ENCODE measurements at regions not wholly inside any gene's neighbourhood (a gene's known extent, or its start where the extent isn't known, plus 50 kb on each side); places are given as distances from the start of the nearest gene placed in this dataset.

DNA sequence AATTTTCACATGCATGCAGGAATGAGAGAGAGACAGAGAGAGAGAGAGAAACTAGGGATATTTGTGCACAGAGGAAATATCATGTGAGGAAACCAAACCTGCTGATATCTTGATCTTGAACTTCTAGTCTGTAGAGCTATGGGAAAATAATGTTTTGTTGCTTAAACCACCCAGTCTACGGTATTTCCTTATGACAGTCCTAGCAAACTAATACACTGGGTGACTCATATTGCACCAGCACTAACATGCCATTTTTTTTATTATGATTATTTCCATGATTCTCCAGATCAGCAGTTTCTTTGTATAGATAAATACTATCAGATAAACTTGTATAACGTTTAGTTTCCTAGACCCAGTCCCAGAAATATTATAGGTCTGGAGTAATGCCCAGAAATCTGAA is 1259.0 kb downstream of the ZPLD1 start:
- DNase-seq, result no peak

DNA sequence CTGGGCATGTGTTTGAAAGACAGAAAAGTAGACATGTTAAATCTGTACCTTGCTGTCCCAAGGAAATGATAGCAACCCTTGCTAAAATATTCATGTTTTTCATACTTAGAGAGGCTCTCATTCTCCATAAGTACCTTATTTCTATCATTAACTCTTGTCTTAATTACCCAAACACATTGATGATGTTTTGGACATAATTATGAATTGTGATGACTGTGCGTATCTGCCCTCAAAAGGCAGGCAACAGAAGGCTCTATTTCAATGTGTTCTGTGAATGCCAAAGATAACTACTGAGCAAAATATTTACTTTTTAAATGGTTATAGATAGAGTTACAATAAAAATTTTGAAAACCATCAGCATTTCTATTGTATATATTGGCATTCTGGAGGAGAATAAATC is 1263.8 kb downstream of the ZPLD1 start:
- DNase-seq, result no peak

DNA sequence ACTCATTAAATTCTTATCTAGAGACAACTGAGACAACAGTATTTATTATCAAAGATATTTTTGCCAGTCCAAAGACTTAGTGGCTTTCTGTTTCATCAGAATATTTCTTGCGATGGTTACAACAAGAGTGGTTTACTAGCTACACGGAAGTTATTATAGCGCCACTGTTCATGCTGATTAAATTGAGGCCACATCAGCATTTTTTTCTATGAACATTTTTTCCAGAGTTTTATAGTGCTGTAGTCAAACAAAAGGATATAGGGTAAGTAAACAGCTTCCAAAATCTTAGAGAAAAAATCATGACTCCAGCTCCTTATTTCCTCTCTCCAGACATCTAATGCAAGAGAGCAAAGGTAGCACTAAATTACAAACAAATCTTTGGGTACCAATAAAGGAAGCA is 1264.4 kb downstream of the ZPLD1 start:
- no peak for DNase-seq

DNA sequence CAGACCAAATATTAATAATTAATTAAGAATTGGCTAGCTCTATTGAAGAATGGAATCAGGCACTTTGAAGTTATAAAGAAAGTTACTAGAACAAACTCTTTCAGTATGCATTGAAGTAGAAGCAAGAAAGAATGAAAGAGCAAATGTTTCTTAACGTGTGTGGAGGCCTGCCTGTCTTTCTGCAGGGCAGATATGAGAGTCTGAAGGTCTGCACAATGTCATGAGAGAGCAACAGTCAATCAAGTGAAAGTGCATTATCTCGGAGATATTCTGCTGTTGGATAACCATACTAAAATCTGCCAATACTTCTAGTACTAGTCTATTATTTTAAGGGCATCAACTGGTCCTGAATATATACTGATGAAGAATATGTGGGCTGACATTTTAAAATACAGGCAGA is 1270.8 kb downstream of the ZPLD1 start:
- no peak for DNase-seq

DNA sequence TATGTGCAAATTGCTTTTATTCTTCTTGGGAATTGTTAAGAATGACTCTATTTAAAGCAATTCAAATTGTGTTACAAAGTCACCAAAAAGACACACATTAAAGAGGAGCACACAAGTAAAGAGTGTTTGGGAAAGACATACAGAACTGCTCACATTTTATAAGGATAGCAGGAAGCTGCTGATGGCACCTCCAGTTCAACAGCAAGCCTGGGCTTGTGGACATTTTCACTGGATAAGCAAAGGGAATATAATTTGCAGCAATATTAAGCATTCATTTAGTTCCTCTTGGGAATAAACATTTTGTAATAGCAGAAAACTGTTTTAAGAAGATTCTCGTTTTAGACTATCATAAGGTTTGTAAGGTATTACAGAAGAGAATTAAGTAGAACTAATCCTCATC is 1271.9 kb downstream of the ZPLD1 start:
- DNase-seq, result no peak

GRCh38 chr3:103711670-103712069 is 1276.9 kb downstream of the ZPLD1 start:
- DNase-seq, result no peak

- DNase-seq, result no peak
These were observed 1277.6 kb downstream of the ZPLD1 start for GRCh38 chr3:103712320-103713008.

DNA sequence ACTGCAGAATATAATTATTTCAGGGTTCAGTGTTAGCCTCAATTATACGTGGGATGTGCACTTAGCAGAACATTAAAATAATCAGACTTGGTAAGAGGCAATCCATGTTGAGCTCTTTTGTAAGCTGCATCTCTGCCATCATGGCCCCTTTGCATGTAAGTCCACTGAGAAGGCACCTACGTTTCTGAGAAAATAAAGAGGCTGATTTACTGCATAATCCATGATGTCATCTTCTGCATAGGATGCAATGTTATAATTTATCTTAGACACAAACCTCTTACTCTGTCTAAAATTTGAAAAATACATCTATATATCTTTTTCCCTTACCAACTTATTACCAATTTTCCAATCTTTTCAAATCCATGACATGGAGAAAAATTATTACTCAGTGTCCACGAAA is 1294.7 kb downstream of the ZPLD1 start:
- DNase-seq, result no peak

- DNase-seq, result no peak
These were observed 1295.9 kb downstream of the ZPLD1 start for GRCh38 chr3:103730744-103731143.

DNA sequence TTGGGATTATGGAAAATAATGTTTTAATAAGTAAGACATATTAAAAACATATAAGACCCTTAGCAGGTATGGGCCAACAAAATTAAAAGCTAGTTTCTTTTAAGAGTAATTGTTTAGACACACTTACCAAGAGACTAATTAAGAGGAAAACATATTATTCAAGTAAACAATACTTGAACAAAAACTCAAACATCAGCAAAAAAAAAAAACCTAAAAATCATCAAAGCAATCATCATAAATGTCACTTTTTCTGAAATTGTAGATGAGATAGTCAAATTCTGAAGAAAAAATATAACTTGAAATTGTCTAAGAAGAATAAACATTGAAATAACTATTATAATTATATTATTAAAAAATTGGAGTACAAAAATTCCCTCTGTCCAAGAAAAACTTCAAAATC is 1318.2 kb downstream of the ZPLD1 start:
- DNase-seq, result no peak

- no peak for DNase-seq
These were observed 1332.8 kb downstream of the ZPLD1 start for GRCh38 chr3:103767635-103768034.

DNA sequence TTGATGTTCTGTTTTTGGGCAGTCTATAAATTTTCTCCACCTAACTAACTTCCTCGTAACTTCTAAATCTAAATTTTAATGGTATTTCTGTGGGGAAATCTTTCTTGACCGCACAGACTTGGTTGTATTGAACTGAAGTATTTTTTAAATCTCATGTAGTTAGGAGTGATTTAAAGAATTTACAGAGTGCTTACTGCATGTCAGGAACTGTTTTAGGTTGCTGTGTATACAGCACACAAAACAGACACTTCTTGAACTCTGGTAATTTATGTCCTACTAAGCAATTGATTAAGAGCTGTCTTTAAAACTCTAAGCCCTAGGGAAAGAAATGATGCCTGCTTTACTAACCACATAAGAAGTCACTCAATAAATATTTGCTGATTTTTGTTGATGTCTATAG is 1350.2 kb downstream of the ZPLD1 start:
- DNase-seq, result no peak

DNA sequence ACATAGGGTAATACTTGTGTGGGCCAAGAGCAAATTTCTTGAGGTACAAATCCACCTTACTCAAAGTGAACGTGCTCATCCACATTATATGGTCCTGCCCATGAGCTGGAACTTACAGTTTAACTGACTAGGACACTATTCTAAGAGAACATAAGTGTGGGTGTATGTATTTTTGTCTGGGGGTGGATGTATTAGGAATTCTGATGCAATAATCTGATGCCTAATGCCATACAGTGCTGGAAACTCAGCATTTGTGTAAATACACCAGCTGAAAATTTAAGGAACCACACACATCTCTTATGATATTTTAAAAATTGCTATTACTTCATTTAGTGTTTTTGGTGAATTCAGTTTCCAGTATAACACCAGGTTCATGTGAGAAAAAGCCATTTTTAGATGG is 1350.7 kb downstream of the ZPLD1 start:
- DNase-seq, result no peak

GRCh38 chr3:103786296-103786695 is 1351.5 kb downstream of the ZPLD1 start:
- DNase-seq, result no peak

DNA sequence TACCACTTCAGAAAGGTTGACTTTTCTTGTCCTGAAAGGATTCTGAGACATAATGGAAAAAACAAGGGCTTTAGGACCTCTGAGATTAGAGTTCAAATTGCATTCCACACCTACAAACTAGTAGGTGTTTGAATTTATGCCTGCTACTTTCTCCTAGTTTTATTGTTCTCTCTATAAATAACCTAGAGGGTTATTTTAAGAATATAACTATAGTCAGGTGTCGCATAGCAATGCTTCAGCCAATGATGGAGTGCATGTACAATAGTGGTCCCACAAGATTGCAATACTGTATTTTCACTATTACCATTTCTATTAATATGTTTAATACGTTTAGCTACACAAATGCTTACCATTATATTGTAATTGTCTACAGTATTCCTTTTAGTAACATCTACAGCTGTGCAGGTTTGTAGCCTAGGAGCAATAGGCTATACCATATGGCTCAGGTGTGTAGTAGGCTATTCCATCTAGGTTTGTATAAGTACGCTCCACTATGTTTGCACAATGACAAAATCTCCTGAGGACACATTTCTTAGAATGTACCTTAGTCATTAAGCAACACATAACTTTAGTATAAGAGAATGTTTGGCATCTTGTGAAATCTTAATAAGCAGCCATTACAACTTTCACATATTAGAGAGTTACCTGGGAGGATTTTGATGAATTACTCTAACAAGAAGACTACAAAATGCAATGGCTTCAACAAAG is 1352.5 kb downstream of the ZPLD1 start:
- no peak for DNase-seq

- no peak for DNase-seq
These were observed 1353.1 kb downstream of the ZPLD1 start for GRCh38 chr3:103787879-103788278.

- no peak for DNase-seq
These were observed 1357.1 kb downstream of the ZPLD1 start for GRCh38 chr3:103791786-103792515.

- DNase-seq, result no peak
These were observed 1359.8 kb downstream of the ZPLD1 start for GRCh38 chr3:103794656-103795055.

GRCh38 chr3:103796068-103796467 is 1361.3 kb downstream of the ZPLD1 start:
- no peak for DNase-seq

- no peak for DNase-seq
These were observed 1369.0 kb downstream of the ZPLD1 start for GRCh38 chr3:103803787-103804186.

DNA sequence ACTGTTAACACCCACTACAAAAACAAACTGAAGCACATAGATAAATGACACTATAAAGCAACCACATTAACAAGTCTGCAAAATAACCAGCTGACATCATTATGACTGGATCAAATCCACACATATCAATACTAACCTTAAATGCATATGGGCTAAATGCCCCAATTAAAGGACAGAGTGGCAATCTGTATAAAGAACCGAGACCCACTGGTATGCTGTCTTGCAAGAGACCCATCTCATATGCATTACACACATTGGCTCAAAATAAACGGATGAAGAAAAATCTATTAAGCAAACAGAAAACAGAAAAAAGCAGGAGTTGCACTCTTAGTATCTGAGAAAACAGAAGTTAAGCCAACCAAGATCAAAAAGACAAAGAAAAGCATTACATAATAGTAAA is 1375.4 kb downstream of the ZPLD1 start:
- DNase-seq, result no peak

- peak; percentile 7 for DNase-seq
These were observed 1379.1 kb downstream of the ZPLD1 start for GRCh38 chr3:103813955-103814354.

GRCh38 chr3:103818398-103818797 is 1383.6 kb downstream of the ZPLD1 start:
- no peak for DNase-seq

GRCh38 chr3:103818800-103819199 is 1384.0 kb downstream of the ZPLD1 start:
- DNase-seq, result no peak
